AG09309 (cell line): ENCODE measurements at regions not wholly inside any gene's neighbourhood (a gene's known extent, or its start where the extent isn't known, plus 50 kb on each side); places are given as distances from the start of the nearest gene placed in this dataset.

ENCODE experiments used
- DNase-seq: peaks from one replicate; pipeline ENCODE4 v3.0.0-alpha.2; 2010; ENCODE audit warnings: low read depth
- H3K4me3 ChIP-seq: 2 replicates; pipeline ENCODE4 v1.5.1; 2011; ENCODE audit warnings: mild to moderate bottlenecking, low read depth, low read length, moderate library complexity; ENCODE audit not compliant: control insufficient read depth
- TF ChIP-seq, protein P1 (sequence below): IDR thresholded peaks from 2 replicates; pipeline ENCODE4 v1.5.1; 2011; ENCODE audit warnings: mild to moderate bottlenecking, low read depth, low read length, inconsistent platforms; ENCODE audit not compliant: insufficient read depth, control insufficient read depth; ENCODE audit errors: missing control alignments

DNA sequence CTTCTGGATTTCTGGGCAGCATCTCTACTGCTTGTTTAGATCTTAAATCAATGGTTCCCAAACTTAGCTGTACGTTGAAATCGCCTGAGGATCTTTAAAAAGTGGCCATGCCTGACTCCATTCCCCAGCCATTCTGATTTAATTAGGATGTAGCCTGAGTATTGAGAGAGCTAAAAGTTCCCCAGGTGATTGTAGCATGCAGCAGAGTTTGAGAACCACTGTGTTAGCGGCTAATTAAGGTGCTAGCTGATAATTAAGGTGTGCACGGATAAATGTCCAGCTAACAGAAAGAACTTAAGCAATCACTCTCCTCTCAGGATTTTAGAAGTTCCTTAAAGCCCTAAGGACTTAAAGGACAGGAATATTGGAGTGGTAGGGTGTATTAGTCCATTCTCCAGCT lies 89.1 kb downstream of the NMUR2 start:
- DNase-seq: no peak
- H3K4me3 ChIP-seq: no peak overlapping the region
- TF ChIP-seq, protein P1, sequence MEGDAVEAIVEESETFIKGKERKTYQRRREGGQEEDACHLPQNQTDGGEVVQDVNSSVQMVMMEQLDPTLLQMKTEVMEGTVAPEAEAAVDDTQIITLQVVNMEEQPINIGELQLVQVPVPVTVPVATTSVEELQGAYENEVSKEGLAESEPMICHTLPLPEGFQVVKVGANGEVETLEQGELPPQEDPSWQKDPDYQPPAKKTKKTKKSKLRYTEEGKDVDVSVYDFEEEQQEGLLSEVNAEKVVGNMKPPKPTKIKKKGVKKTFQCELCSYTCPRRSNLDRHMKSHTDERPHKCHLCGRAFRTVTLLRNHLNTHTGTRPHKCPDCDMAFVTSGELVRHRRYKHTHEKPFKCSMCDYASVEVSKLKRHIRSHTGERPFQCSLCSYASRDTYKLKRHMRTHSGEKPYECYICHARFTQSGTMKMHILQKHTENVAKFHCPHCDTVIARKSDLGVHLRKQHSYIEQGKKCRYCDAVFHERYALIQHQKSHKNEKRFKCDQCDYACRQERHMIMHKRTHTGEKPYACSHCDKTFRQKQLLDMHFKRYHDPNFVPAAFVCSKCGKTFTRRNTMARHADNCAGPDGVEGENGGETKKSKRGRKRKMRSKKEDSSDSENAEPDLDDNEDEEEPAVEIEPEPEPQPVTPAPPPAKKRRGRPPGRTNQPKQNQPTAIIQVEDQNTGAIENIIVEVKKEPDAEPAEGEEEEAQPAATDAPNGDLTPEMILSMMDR: no peak

DNA sequence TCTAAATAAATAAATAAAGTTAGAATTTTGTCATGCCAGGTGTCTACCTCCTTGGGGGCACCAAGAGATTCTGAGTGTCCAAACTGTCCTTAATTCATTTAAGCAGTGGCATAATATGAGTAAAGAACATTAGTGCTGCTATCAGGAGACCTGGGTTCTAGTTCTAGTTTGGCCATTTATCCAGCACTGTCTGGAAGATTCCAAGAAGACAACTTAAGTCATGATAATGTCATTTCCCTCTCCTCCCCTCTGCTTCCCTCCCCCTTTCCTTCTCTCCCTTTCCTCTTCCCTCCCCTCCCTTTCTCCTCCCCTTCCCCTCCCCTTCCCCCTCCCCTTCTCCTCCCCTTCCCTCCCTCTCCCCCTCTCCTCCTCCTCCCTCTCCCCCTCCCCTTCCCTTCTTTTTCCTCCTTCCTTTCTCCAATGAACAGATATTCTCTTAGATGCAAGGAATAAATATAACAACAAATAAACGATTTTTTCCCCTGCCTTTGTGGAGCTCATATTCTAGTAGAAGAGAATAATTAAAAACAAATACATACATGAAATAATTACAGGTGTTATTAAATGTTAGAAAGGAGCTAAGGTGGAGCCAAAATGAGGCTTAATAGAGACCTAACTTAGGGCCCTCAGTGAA lies 90.8 kb downstream of the NMUR2 start:
- no peak for DNase-seq
- TF ChIP-seq, protein P1: no peak
- no peak overlapping the region for H3K4me3 ChIP-seq

DNA sequence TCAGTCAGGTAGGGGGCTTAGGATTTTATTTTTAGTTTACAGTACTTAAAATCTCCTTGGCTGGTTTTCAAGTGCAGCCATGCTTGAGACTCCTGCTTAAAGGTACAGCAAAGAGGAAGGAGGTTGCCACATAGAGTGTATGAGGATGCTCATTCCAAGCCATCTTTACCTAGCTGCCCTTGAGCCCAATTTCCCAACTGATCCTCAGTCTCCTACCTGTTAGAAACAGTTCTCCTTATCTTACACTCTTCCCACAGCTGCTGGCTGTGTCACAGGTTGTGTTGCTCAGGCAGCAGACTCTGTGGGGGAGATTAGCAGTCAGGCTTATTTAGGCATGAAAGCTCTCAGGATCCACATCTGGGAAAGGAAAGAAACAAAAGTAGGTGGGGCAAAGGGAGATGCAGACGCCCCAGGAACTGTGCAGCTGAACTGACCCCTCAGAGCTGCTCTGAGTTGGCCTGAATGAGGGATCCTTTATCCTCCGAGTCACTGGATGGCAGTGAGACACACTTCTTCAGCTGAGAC lies 95.1 kb downstream of the NMUR2 start:
- no peak overlapping the region for H3K4me3 ChIP-seq
- TF ChIP-seq, protein P1: no peak
- DNase-seq: no peak

DNA sequence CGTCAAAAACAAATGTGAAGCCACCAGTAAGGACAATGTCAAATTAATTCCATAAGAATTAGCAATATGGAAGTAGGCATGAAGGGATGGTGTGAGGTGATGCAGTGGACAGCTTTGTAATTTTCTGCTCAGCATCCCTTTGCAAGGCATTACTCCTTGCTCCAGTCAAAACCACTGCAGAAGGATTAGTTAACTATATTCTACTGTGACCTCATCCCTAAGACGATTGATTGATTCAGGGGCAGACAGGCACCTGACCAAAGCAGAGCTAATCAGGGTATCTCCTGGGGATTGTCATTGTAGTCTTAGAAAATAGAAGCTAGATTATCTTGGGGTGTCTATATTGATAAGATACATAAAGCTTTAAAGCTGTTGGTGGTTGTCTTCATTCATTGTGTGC lies 98.7 kb downstream of the NMUR2 start:
- no peak overlapping the region for H3K4me3 ChIP-seq
- no peak for DNase-seq
- TF ChIP-seq, protein P1: no peak

DNA sequence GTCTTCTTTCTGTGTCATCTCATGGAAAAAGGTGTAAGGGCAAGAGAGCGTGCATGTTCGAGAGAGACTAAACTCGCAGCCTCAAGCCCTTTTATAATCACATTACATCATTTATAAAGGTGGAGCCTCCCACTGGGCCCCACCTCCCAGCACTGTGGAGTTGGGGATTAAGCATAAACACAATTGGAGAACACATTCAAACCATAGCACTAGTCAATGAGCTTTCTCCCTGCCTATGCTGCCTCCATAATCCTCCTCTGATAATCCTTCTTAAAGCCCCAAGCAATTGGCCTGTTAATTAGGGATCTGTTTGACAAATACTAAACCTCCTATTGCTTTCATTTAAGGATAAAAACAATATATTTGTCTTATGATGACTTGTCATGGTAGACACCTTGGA lies 99.6 kb downstream of the NMUR2 start:
- TF ChIP-seq, protein P1: no peak
- no peak for DNase-seq
- H3K4me3 ChIP-seq: no peak overlapping the region

DNA sequence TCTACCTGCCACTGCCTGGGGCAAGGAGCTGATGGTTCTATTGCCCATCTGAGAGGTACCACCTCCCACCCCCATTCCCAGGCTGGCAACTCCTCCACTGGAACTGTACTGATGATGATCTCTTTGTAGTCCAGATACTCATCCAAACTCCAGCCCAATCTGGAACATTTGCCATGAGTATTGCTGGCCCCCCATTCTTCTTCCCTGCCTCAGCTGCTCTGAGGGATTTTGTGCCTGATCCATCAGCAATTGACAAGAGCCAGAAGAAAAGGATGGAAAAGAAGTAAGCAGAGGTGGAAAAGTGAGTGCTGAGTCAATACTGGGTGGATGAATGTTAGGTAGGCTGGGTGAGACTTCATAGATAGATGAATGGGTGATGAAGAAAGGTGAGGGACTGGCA lies 101.2 kb downstream of the NMUR2 start:
- TF ChIP-seq, protein P1: no peak
- DNase-seq: no peak
- no peak overlapping the region for H3K4me3 ChIP-seq
